ENCODE measurements at regions not wholly inside any gene's neighbourhood (a gene's known extent, or its start where the extent isn't known, plus 50 kb on each side); places are given as distances from the start of the nearest gene placed in this dataset.
"Not testable (repeated sequence)": the region's sequence is repeated elsewhere in the genome, so short reads cannot be mapped to it uniquely, and the experiment has no call there.

DNA sequence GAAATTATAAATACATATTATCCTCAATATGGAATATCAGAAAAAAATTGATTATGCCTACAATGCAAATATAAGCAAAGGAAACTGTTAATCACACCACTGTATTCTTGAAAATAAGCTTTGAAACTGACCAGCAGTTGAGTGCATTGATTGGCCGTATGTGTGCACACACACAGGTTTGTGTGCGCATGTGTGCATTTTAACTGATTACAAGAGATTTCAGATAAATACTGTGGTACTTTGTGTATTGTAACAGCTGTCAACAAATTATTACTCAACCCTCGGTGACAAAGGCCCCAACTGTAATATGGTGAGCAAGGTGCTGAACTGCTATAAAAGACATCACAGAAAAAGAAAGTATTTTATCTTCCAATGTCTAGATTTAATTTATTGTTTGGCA is 1238.9 kb upstream of the ALCAM start:
- DNase-seq (ENCODE audit: low spot score): no peak

DNA sequence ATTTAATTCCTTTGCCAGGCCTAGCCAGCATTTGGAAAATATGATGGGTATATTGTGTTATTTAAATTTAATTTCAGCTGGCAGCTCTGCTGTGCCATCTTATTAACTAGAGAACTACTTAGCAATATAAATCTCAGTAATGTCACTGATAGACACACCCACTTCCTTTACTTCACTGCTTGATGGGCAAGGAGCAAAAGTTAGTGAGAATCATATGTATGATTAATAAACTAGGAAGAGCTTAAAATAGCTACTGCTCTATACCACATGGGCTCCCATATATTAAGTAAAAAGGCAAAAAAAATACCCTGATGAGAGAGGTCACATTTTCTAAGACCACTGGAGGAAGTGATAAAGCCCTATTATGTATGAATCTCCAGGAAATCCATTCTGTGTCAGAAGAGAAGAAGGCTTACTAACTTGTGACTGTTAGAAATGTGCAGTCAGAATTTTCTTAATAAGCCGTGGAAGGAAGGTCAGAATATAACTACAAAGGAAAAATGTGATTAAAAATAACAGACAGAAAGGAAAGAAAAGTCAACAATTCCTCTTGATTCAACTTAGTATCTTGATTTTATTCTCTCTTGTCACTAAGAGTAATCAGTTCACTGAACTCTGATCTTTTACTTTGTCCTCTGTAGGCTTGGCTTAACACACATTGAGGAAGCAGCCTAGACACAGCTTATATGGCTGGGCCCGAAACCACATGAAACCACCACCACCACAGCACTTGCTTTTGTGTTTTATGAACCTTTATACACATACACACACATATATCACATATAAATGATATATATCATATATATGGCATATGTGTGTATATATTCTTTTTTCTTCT is 1233.9 kb upstream of the ALCAM start:
- DNase-seq (ENCODE audit: low spot score): no peak

DNA sequence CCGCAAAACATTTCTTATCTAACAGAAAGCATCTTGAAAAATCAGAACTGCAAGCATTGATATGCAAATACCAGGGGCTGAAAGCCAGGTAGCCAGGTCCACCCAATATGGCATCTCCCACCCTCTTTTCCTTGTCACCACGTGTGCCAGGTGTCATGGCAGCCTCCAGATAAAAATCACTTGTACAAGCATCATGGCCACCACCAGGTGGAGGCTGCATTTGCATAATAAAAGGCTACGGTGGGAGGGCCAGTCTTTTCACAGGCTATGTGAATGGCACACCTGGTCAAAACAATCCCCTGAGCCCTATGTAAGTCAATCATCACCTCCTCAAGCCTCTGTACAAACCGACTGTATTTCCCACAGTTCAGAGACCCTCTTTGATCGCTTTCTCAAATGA is 1233.1 kb upstream of the ALCAM start:
- DNase-seq (ENCODE audit: low spot score): no peak

DNA sequence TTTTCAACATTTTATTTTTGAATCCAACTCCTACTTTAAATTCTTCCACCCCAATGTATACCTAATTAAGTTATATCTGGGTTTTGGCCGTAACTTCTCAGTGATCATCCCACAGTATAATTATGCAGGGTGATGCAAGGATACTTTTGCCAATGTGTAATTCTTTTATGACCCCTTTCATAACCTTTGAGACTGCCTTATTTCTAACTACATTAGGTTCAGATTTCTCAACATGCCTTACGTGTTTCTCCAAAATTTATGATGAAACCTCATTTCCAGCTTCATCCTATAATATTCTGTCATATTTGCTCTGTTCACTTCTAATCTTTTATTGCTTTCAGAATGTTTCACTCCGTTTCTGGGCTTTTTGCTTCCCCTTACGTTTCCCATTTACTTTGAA is 1229.6 kb upstream of the ALCAM start:
- DNase-seq (ENCODE audit: low spot score): no peak

DNA sequence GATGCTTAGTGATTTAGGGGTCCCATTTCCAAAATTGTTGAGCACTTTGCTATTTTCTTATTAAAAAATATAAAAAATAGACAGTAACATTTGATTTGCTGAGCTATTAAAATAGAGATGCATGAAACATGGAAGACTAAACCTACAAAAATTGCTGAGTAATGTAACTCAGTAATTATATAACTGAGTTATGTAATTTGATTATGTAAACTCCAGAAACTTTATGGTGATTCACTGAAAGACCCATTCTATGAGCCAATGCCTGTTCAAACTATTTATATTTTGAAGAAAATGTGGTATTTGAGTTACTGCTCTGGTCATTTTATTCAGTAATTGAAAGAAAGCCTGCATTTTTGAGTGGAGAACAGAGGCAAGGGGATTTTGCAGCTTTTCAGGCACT is 1221.5 kb upstream of the ALCAM start:
- DNase-seq (ENCODE audit: low spot score): no peak

DNA sequence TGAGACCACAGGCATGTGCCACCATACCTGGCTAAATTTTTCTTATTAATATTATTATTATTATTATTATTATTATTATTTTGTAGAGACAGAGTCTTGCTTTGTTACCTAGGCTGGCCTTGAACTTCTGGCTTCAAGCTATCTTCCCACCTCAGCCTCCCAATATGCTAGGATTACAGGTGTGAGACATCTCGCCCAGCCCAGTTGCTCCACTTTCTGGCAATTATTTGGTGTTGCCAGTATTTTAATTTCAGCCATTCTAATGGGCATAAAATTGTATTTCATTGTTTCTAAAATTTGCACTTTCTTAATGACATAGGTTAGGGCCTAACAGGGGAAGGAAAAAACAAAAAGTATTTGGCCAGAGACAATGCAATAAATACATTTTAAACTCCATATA is 1217.6 kb upstream of the ALCAM start:
- DNase-seq (ENCODE audit: low spot score): no peak

DNA sequence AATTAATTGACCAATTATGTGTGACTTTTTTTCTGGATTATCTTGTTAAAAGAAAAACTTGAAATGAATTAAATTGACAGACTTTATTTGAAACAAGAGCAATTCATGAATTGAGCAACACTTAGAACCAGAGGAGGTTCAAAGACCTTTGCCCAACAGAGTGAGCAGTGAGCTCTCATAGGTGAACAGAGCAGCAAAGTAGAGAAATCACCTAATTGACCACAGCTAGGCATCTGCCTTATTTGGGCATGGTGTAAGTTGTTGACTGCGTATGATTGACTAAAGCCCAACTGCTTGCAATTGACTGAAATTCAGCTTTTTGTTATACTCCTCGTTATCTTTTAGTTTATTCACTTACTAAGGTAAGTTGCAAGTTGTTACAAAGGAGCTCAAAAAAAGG is 1216.0 kb upstream of the ALCAM start:
- DNase-seq (ENCODE audit: low spot score): no peak

DNA sequence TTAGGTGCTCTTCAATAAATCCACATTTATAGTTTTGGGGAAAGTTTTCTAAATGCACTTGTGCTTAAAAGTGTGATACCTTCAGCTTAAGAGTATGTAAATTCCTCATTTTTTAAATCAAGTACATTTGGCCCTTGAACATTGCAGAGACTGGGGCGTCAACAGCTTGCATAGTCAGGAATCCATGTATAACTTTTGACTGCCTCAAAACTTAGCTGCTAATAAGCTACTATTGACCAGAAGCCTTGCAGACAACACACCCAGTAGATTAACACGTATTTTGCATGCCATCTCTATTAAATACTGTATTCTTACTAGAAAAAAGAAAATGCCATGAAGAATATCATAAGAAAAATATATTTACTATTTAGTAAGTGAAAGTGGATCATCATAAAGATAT is 1211.8 kb upstream of the ALCAM start:
- DNase-seq (ENCODE audit: low spot score): no peak

DNA sequence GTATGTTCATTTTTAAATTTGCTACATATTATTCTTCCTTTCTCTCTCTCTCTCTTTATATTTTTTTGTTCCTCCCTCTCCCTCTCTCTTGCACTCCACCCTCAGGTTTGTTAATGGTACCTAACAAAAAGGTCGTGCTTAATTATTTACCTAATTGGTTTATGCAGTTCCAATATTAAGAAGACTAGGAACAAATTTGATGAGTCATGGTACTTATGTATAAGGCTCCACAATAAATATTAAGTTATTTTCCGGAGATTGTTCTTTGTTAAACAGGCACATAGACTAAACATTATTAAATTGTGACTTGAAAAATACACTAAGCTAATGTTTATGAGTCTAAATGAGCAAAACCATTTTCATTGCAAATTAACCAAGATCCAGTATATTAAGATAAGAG is 1200.8 kb upstream of the ALCAM start:
- DNase-seq (ENCODE audit: low spot score): no peak

DNA sequence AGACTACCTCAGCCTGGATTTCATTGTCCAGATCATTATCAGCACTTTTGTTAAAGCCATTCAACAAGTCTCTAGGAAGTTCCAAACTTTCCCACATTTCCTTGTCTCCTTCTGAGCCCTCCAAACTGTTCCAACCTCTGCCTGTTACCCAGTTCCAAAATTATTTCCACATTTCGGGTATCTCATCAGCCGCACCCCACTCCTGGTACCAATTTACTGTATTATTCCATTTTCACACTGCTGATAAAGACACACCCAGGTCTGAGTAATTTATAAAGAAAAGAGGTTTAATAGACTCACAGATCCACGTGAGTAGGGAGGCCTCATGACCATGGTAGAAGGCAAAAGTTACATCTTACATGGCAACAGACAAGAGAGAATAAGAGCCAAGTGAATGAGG is 1198.3 kb upstream of the ALCAM start:
- no peak for DNase-seq (ENCODE audit: low spot score)

DNA sequence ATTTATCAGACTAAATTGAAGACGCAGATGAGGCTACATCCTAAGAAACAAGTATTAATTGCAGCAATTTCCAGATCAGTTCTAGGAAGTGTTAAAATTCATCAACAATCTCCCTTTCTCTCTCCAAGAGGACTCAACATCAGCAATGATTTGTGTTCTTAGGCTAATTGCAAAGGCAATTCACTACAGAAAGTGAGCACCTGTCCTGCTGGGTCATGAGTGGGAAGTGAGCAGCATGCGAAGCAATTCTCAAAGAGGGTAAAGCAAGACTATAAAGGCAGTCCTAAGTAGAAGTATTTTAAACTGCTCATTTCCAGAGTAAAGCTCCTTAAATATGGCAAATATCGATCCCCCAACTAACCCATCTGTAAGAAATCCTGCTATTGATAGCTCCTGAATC is 1191.0 kb upstream of the ALCAM start:
- no peak for DNase-seq (ENCODE audit: low spot score)

DNA sequence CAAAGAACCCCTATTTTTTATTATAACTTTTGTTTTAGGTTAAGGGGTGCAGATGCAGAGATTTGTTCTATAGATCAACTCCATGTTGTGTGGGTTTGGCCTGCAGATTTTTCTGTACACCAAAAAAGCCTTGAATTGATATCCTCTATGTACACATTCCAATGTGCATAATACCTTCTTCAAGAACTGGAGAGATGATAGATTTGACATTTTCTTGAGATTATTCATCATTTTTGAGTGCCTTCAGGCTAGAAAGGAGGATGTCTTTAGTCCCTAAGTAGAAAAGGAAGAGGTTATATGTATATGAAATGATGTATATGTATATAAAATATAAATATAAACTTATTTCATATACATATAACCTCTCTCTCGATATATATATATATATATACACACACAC is 1190.0 kb upstream of the ALCAM start:
- no peak for DNase-seq (ENCODE audit: low spot score)

DNA sequence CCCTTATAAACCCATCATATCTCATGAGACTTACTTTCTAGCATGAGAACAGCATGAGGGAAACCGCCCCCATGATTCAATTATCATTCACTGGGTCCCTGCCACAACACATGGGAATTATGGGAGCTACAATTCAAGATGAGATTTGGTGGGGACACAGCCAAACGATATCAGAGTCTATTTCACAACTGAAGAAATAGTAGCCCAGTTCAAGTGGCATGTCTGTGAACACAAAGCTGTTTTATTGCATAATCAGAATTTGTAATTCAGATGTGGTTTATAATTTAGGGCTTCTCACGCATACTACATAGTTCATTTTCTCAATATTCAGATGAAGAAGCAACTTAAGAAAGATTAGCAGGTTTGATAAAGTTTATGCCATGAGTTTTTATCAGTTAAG is 1188.0 kb upstream of the ALCAM start:
- DNase-seq (ENCODE audit: low spot score): no peak

DNA sequence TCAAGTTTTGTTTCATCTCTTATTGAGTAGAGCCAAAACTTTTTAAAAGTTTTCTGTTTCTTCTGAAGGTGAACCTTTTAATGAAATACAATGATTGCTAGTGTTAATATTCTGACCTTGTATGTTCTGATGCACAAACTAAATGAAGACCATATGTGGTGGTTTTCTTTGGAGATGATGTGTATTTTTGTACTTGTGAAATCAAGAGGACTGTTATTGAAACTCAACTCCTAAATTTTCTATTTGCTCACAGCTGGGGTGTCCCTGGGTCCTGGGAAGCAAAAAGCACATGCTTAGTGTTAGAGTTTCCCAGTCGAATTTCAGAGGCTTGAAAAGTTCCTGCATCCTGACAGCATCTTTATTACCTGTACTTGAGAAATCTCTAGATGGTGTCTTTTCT is 1185.8 kb upstream of the ALCAM start:
- no peak for DNase-seq (ENCODE audit: low spot score)

DNA sequence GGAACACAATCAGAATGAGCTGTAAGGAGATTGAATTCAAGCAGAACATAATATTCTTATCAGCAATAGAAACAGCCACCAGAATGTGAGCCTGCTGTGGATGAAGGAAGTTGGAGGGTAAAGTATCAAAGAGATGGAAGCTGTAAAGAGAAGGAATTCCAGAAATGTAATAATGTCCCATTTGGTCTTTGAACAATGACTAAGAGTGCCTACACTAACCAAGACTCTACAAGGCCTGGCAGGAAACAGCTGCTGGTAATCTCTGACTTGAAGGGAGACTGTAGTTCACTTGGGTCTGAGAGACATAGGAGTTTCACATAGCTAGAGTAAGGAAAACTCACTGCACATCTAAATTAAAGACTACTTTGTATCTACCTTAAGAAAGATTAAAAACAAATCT is 1176.0 kb upstream of the ALCAM start:
- DNase-seq (ENCODE audit: low spot score): peak; percentile 4

DNA sequence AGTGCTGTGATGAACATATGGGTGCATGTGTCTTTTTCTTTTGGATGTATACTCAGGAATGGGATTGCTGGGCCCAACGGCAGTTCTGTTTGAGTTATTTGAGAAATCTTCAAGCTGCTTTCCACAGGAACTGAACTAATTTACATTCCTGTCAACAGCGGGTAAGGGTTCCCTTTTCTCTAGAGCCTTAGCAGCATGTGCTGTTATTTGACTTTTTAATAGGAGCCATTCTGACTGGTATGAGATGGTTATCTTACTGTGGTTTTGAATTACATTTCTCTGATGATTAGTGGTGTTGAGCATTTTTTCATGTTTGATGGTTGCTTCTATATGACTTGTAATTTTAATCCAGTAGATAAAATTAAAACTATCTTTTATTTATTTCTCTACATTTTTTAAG is 1168.6 kb upstream of the ALCAM start:
- DNase-seq (ENCODE audit: low spot score): no peak

DNA sequence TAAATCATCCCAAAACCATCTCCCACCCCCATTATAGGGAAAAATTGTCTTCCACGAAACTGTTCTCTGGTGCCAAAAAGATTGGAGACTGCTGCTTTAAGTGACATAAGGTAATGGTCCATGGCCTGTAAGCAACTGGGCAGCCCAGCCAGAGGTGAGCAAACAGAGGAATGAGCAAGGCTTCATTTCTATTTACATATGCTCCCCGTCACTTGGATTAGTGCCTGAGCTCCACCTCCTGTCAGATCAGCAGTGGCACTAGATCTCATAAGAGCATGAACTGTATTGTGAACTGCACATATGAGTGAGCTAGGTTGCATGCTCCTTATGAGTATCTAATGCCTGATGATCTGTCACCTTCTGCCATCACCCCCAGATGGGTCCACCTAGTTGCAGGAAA is 1159.8 kb upstream of the ALCAM start:
- DNase-seq (ENCODE audit: low spot score): no peak

DNA sequence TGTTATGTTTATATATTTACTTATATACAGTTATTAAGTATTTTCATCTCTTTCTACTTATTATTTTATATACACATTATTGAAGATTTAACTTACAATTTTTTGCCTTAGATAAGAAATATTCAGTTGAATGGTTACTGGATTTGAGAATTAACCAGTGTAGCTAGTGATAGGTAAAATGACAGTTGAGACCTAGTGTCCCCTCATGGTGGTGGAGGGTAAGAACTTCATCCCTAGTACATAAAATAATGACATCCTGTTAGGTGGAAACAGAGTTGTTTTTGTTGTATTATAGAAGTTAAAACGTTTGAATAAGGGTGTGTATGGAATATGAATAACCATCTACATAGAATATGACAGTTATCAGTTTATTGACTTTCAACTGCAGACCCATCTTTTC is 1152.4 kb upstream of the ALCAM start:
- DNase-seq (ENCODE audit: low spot score): no peak

DNA sequence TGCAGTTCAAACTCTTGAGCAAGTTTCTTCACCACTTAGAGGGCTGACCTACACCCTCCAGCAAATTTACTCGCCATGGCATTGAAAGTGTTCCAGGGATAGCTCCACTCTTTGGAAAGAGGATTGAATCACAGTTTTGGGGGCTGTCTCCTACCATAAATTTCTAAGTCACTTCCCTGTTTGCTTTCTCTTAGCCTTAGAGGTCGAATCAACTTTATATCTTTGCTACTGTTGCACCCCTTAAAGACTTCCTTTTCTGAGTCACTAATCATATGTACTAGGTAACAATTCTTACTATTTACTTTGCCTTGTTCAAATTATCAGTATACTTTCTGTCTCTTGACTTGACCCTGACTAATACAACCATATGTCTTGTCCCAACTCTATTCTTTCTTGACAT is 1151.8 kb upstream of the ALCAM start:
- no peak for DNase-seq (ENCODE audit: low spot score)

DNA sequence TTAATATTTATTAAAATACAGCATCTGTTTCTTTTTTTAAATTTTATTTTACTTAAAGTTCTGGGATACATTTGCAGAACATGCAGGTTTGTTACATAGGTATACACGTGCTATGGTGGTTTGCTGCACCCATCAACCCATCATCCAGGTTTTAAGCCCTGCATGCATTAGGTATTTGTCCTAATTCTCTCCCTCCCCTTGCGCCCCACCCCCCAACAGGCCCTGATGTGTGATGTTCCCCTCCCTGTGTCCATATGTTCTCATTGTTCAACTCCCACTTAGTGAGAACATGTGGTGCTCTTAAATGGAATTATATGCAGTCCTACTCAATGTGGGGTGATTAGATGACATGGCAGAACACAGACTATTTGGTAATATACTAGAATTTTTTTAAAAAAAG is 1147.7 kb upstream of the ALCAM start:
- not testable (repeated sequence) for DNase-seq (ENCODE audit: low spot score)

DNA sequence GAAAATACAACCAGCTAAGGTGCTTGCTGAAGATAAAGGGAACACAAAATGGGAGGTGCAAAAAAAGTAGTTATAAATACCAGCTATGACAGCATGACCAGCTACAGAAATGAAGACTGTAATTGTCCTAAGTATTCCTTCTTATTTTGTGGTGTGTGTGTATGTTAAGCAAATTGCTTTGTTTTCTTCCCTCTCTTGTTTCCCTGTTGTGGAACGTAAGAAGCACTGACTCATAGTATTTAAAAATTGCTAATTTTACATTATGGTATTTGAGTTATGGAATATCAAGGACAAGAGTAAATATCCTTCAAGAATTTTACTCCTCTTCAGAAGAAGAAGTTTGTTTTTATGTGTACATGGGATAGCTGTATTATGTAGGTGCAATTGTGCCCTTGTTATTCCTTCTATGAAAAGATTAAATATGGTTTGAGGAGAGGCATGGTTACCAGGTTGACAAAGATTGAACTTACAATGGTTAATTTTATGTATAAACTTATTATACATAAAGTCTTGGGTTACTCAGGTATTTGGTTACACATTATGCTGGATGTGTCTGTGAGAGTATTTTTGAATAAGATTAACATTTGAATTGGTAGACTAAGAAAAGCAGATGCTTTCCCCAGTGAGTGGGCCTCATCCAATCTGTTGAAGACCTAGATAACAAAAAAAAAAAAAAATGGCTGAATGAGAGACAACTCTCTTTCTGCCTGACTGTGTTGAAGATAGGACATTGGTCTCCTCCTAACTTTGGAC is 1132.1 kb upstream of the ALCAM start:
- no peak for DNase-seq (ENCODE audit: low spot score)

DNA sequence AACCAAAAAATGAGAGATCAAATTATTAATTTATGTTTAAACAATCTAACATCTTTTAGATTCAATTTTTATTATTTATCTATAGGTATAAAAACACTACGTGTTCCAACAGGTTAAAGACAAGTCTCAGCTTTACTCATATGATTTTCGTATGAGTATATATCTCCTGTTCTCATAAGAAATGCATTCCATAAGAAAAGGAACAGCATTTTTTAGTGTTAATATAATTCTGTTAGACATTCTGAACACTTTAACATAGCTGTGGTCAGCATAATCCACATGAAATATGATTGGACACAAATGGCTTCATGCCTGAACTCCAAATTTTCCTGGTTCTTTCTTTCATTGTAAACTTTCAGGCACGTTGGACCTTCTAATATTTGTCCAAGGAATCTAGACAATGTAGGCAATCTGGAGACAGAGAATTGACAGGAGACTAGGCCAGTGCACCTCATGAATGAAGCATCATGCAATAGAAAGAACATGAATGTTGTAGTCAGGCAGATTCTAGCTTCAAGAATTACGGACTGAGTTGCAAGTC is 1122.0 kb upstream of the ALCAM start:
- DNase-seq (ENCODE audit: low spot score): no peak

DNA sequence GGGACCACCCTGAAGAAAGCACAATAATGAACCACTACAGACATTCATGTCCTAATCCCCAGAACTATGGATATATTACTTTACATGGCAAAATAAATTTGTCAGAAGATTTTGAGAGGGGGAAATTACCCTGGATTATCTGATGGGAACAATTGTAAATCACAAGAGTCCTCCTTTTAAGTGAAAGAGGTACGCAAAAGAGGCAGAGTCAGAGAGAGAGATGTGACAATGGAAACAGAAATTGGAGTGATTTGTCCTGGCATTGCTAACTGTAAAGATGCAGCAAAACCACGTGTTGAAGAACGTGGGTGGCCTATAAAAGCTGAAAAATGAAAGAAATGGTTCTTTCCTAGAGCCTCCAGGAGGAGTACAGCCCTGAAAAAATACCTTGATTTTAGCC is 1121.4 kb upstream of the ALCAM start:
- no peak for DNase-seq (ENCODE audit: low spot score)

DNA sequence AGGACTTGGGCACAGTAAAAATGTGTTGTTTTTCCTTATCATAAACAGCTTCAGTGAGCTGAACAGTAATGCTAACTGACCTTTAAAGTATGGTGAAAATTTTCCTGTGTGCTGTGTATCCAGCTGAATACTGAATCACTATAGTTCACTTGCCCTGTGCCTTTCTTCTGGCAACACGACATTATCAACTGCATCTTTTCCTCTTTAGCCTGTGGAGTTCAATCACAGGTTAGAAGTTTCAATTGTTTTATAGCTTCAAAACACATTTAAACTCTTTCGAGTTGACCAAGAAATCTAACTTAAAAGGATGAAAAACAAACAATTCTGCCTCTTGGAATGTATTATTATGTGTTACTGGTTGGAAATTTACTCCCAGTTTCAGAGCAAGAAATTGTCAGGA is 1120.7 kb upstream of the ALCAM start:
- DNase-seq (ENCODE audit: low spot score): no peak
